GM12892 (cell line): ENCODE measurements at regions not wholly inside any gene's neighbourhood (a gene's known extent, or its start where the extent isn't known, plus 50 kb on each side); places are given as distances from the start of the nearest gene placed in this dataset.

Experiments used
- DNase-seq: peaks from one replicate; pipeline ENCODE4 v3.0.0; 2011; ENCODE audit not compliant: insufficient read length
- FAIRE-seq: peaks from 2 replicates; lab custom pipeline; 2011; peaks lifted over from hg19 to GRCh38; lab: Jason Lieb, UNC
- POLR2A ChIP-seq: IDR thresholded peaks from 2 replicates; pipeline ENCODE4 v1.6.1; 2011; ENCODE audit warnings: low read depth, low read length, control low read depth
- POLR2AphosphoS5 ChIP-seq: IDR thresholded peaks from 2 replicates; pipeline ENCODE4 v1.6.1; 2011; ENCODE audit warnings: low read depth, low read length, control low read depth
- TAF1 ChIP-seq: IDR thresholded peaks from 2 replicates; pipeline ENCODE4 v1.6.1; 2011; ENCODE audit warnings: low read depth, mild to moderate bottlenecking, control low read depth, low read length, borderline replicate concordance

- no peak for DNase-seq
- FAIRE-seq, result no peak
- TF ChIP-seq TAF1, result no peak
- TF ChIP-seq POLR2A, result no peak
- TF ChIP-seq POLR2AphosphoS5, result no peak
Measured at GRCh38 chr15:87734571-87735373, 521.8 kb downstream of the NTRK3 start.

- DNase-seq (no peak), FAIRE-seq (no peak)
- no peak for TF ChIP-seq POLR2AphosphoS5
- TF ChIP-seq POLR2A, result no peak
- TF ChIP-seq TAF1, result no peak
Measured at GRCh38 chr15:87733977-87734376, 522.6 kb downstream of the NTRK3 start.

GRCh38 chr15:87733541-87733941 lies 523.0 kb downstream of the NTRK3 start:
- TF ChIP-seq TAF1 (no peak), POLR2AphosphoS5 (no peak), POLR2A (no peak)
- DNase-seq, result no peak
- no peak for FAIRE-seq

- DNase-seq (no peak), FAIRE-seq (no peak)
- TF ChIP-seq POLR2AphosphoS5, result no peak
Measured at GRCh38 chr15:87732976-87733375, 523.6 kb downstream of the NTRK3 start.

GRCh38 chr15:87731630-87732029 lies 524.9 kb downstream of the NTRK3 start:
- no peak for TF ChIP-seq TAF1
- no peak for TF ChIP-seq POLR2A
- TF ChIP-seq POLR2AphosphoS5, result no peak
- FAIRE-seq, result no peak
- no peak for DNase-seq

- no peak for FAIRE-seq
- no peak for TF ChIP-seq POLR2AphosphoS5
- TF ChIP-seq POLR2A, result no peak
- no peak for TF ChIP-seq TAF1
- no peak for DNase-seq
Measured at GRCh38 chr15:87730706-87731105, 525.8 kb downstream of the NTRK3 start.

- DNase-seq (no peak), FAIRE-seq (no peak)
- TF ChIP-seq POLR2A (no peak), TAF1 (no peak), POLR2AphosphoS5 (no peak)
Measured at GRCh38 chr15:87728998-87729397, 527.5 kb downstream of the NTRK3 start.

GRCh38 chr15:87727073-87727472 lies 529.5 kb downstream of the NTRK3 start:
- TF ChIP-seq POLR2A (no peak), POLR2AphosphoS5 (no peak), TAF1 (no peak)
- FAIRE-seq, result no peak
- no peak for DNase-seq

GRCh38 chr15:87724330-87724729 lies 532.2 kb downstream of the NTRK3 start:
- no peak for FAIRE-seq
- TF ChIP-seq POLR2AphosphoS5 (no peak), POLR2A (no peak), TAF1 (no peak)
- no peak for DNase-seq

- DNase-seq, result no peak
- TF ChIP-seq POLR2A (no peak), TAF1 (no peak), POLR2AphosphoS5 (no peak)
- FAIRE-seq, result no peak
Measured at GRCh38 chr15:87722941-87723691, 533.4 kb downstream of the NTRK3 start.

- no peak for FAIRE-seq
- TF ChIP-seq POLR2A (no peak), POLR2AphosphoS5 (no peak), TAF1 (no peak)
- no peak for DNase-seq
Measured at GRCh38 chr15:87720235-87720634, 536.3 kb downstream of the NTRK3 start.

- FAIRE-seq, result no peak
- TF ChIP-seq POLR2A (no peak), TAF1 (no peak), POLR2AphosphoS5 (no peak)
Measured at GRCh38 chr15:87716422-87716821, 540.1 kb downstream of the NTRK3 start.

More at GRCh38 chr15:87716422-87716821, 540.1 kb downstream of the NTRK3 start:
- no peak for DNase-seq
